ENCODE measurements at regions not wholly inside any gene's neighbourhood (a gene's known extent, or its start where the extent isn't known, plus 50 kb on each side); places are given as distances from the start of the nearest gene placed in this dataset.

- no peak for DNase-seq (ENCODE audit: low read depth in 6 of 9, low spot score in 9 of 9)
These were observed 182.1 kb upstream of the OPRM1 start for GRCh38 chr6:153856929-153857376.

GRCh38 chr6:153852481-153852880 is 186.6 kb upstream of the OPRM1 start:
- WGBS: 58% methylated on average over 2 of the region's 2 CpGs
- Histone ChIP-seq H3K4me1 (ENCODE audit: control insufficient read depth in 2 of 2, insufficient read depth in 2 of 2, low read length in 2 of 2) (no peaks in the 10 kb centered on the region), H3K27ac (ENCODE audit: low read depth in 1 of 2, low read length in 1 of 2) (no peak overlapping the region), H3K36me3 (ENCODE audit: control insufficient read depth in 2 of 2, insufficient read depth in 2 of 2, low read length in 1 of 2) (no peaks in the 10 kb centered on the region), H3K4me3 (ENCODE audit: low read length in 2 of 2) (no peak overlapping the region), H3K27me3 (ENCODE audit: control insufficient read depth in 2 of 2, insufficient read depth in 1 of 2, low read length in 1 of 2) (no peaks in the 10 kb centered on the region), H3K9me3 (ENCODE audit: control insufficient read depth in 2 of 2, insufficient read depth in 1 of 2, low read length in 1 of 2) (peaks cover 0 to 7% of the 10 kb centered on the region in 2 donors)
- no peak for DNase-seq (ENCODE audit: low read depth in 6 of 9, low spot score in 9 of 9)

More at GRCh38 chr6:153856929-153857376, 182.1 kb upstream of the OPRM1 start:
- Histone ChIP-seq H3K27me3 (ENCODE audit: control insufficient read depth in 2 of 2, insufficient read depth in 1 of 2, low read length in 1 of 2) (no peaks in the 10 kb centered on the region), H3K36me3 (ENCODE audit: control insufficient read depth in 2 of 2, insufficient read depth in 2 of 2, low read length in 1 of 2) (no peaks in the 10 kb centered on the region), H3K9me3 (ENCODE audit: control insufficient read depth in 2 of 2, insufficient read depth in 1 of 2, low read length in 1 of 2) (peaks cover 0 to 7% of the 10 kb centered on the region in 2 donors), H3K4me1 (ENCODE audit: control insufficient read depth in 2 of 2, insufficient read depth in 2 of 2, low read length in 2 of 2) (no peaks in the 10 kb centered on the region), H3K4me3 (ENCODE audit: low read length in 2 of 2) (no peak overlapping the region), H3K27ac (ENCODE audit: low read depth in 1 of 2, low read length in 1 of 2) (no peak overlapping the region)
- 94% methylated on average over 24 of the region's 24 CpGs for WGBS

- no peak for DNase-seq (ENCODE audit: low read depth in 6 of 9, low spot score in 9 of 9)
- Histone ChIP-seq H3K4me1 (ENCODE audit: control insufficient read depth in 2 of 2, insufficient read depth in 2 of 2, low read length in 2 of 2) (no peaks in the 10 kb centered on the region), H3K4me3 (ENCODE audit: low read length in 2 of 2) (no peak overlapping the region), H3K27me3 (ENCODE audit: control insufficient read depth in 2 of 2, insufficient read depth in 1 of 2, low read length in 1 of 2) (no peaks in the 10 kb centered on the region), H3K9me3 (ENCODE audit: control insufficient read depth in 2 of 2, insufficient read depth in 1 of 2, low read length in 1 of 2) (peaks cover 0 to 4% of the 10 kb centered on the region in 2 donors), H3K36me3 (ENCODE audit: control insufficient read depth in 2 of 2, insufficient read depth in 2 of 2, low read length in 1 of 2) (no peaks in the 10 kb centered on the region), H3K27ac (ENCODE audit: low read depth in 1 of 2, low read length in 1 of 2) (no peak overlapping the region)
- WGBS: 98% methylated on average over 3 of the region's 3 CpGs
These were observed 187.0 kb upstream of the OPRM1 start for GRCh38 chr6:153852034-153852433.

GRCh38 chr6:153849072-153849779 is 189.8 kb upstream of the OPRM1 start:
- no peak overlapping the region for H3K27ac ChIP-seq (ENCODE audit: low read depth in 1 of 2, low read length in 1 of 2)
- no peaks in the 10 kb centered on the region for H3K9me3 ChIP-seq (ENCODE audit: control insufficient read depth in 2 of 2, insufficient read depth in 1 of 2, low read length in 1 of 2)
- 94% methylated on average over 1 of the region's 1 CpG for WGBS
- no peak overlapping the region for H3K4me3 ChIP-seq (ENCODE audit: low read length in 2 of 2)
- no peaks in the 10 kb centered on the region for H3K36me3 ChIP-seq (ENCODE audit: control insufficient read depth in 2 of 2, insufficient read depth in 2 of 2, low read length in 1 of 2)
- no peaks in the 10 kb centered on the region for H3K4me1 ChIP-seq (ENCODE audit: control insufficient read depth in 2 of 2, insufficient read depth in 2 of 2, low read length in 2 of 2)
- DNase-seq (ENCODE audit: low read depth in 6 of 9, low spot score in 9 of 9): no peak
- no peaks in the 10 kb centered on the region for H3K27me3 ChIP-seq (ENCODE audit: control insufficient read depth in 2 of 2, insufficient read depth in 1 of 2, low read length in 1 of 2)

- H3K4me3 ChIP-seq (ENCODE audit: low read length in 2 of 2): no peak overlapping the region
- WGBS: 86% methylated on average over 4 of the region's 4 CpGs
- no peaks in the 10 kb centered on the region for H3K4me1 ChIP-seq (ENCODE audit: control insufficient read depth in 2 of 2, insufficient read depth in 2 of 2, low read length in 2 of 2)
- no peaks in the 10 kb centered on the region for H3K27me3 ChIP-seq (ENCODE audit: control insufficient read depth in 2 of 2, insufficient read depth in 1 of 2, low read length in 1 of 2)
- no peak overlapping the region for H3K27ac ChIP-seq (ENCODE audit: low read depth in 1 of 2, low read length in 1 of 2)
- H3K36me3 ChIP-seq (ENCODE audit: control insufficient read depth in 2 of 2, insufficient read depth in 2 of 2, low read length in 1 of 2): no peaks in the 10 kb centered on the region
- no peak for DNase-seq (ENCODE audit: low read depth in 6 of 9, low spot score in 9 of 9)
- H3K9me3 ChIP-seq (ENCODE audit: control insufficient read depth in 2 of 2, insufficient read depth in 1 of 2, low read length in 1 of 2): no peaks in the 10 kb centered on the region
These were observed 195.6 kb upstream of the OPRM1 start for GRCh38 chr6:153843420-153843819.

- 86% methylated on average over 9 of the region's 9 CpGs for WGBS
- H3K27me3 ChIP-seq (ENCODE audit: control insufficient read depth in 2 of 2, insufficient read depth in 1 of 2, low read length in 1 of 2): no peaks in the 10 kb centered on the region
- no peak for DNase-seq (ENCODE audit: low read depth in 6 of 9, low spot score in 9 of 9)
- H3K4me3 ChIP-seq (ENCODE audit: low read length in 2 of 2): no peak overlapping the region
- H3K36me3 ChIP-seq (ENCODE audit: control insufficient read depth in 2 of 2, insufficient read depth in 2 of 2, low read length in 1 of 2): no peaks in the 10 kb centered on the region
- H3K9me3 ChIP-seq (ENCODE audit: control insufficient read depth in 2 of 2, insufficient read depth in 1 of 2, low read length in 1 of 2): no peaks in the 10 kb centered on the region
- H3K27ac ChIP-seq (ENCODE audit: low read depth in 1 of 2, low read length in 1 of 2): no peak overlapping the region
- no peaks in the 10 kb centered on the region for H3K4me1 ChIP-seq (ENCODE audit: control insufficient read depth in 2 of 2, insufficient read depth in 2 of 2, low read length in 2 of 2)
These were observed 196.5 kb upstream of the OPRM1 start for GRCh38 chr6:153842491-153842890.

- no peaks in the 10 kb centered on the region for H3K9me3 ChIP-seq (ENCODE audit: control insufficient read depth in 2 of 2, insufficient read depth in 1 of 2, low read length in 1 of 2)
- no peaks in the 10 kb centered on the region for H3K4me1 ChIP-seq (ENCODE audit: control insufficient read depth in 2 of 2, insufficient read depth in 2 of 2, low read length in 2 of 2)
- H3K36me3 ChIP-seq (ENCODE audit: control insufficient read depth in 2 of 2, insufficient read depth in 2 of 2, low read length in 1 of 2): no peaks in the 10 kb centered on the region
- no peaks in the 10 kb centered on the region for H3K27me3 ChIP-seq (ENCODE audit: control insufficient read depth in 2 of 2, insufficient read depth in 1 of 2, low read length in 1 of 2)
- 60% methylated on average over 3 of the region's 3 CpGs for WGBS
- H3K4me3 ChIP-seq (ENCODE audit: low read length in 2 of 2): no peak overlapping the region
- H3K27ac ChIP-seq (ENCODE audit: low read depth in 1 of 2, low read length in 1 of 2): no peak overlapping the region
- no peak for DNase-seq (ENCODE audit: low read depth in 6 of 9, low spot score in 9 of 9)
These were observed 198.8 kb upstream of the OPRM1 start for GRCh38 chr6:153840039-153840850.

- no peak overlapping the region for H3K27ac ChIP-seq (ENCODE audit: low read depth in 1 of 2, low read length in 1 of 2)
- H3K36me3 ChIP-seq (ENCODE audit: control insufficient read depth in 2 of 2, insufficient read depth in 2 of 2, low read length in 1 of 2): no peaks in the 10 kb centered on the region
- H3K4me1 ChIP-seq (ENCODE audit: control insufficient read depth in 2 of 2, insufficient read depth in 2 of 2, low read length in 2 of 2): no peaks in the 10 kb centered on the region
- no peaks in the 10 kb centered on the region for H3K9me3 ChIP-seq (ENCODE audit: control insufficient read depth in 2 of 2, insufficient read depth in 1 of 2, low read length in 1 of 2)
- no peak overlapping the region for H3K4me3 ChIP-seq (ENCODE audit: low read length in 2 of 2)
- DNase-seq (ENCODE audit: low read depth in 6 of 9, low spot score in 9 of 9): no peak
- H3K27me3 ChIP-seq (ENCODE audit: control insufficient read depth in 2 of 2, insufficient read depth in 1 of 2, low read length in 1 of 2): no peaks in the 10 kb centered on the region
- WGBS: 88% methylated on average over 9 of the region's 9 CpGs
These were observed 206.5 kb upstream of the OPRM1 start for GRCh38 chr6:153832543-153832942.

- WGBS: 67% methylated on average over 5 of the region's 5 CpGs
- no peak overlapping the region for H3K4me3 ChIP-seq (ENCODE audit: low read length in 2 of 2)
- H3K27me3 ChIP-seq (ENCODE audit: control insufficient read depth in 2 of 2, insufficient read depth in 1 of 2, low read length in 1 of 2): no peaks in the 10 kb centered on the region
- no peak overlapping the region for H3K27ac ChIP-seq (ENCODE audit: low read depth in 1 of 2, low read length in 1 of 2)
- no peak for DNase-seq (ENCODE audit: low read depth in 6 of 9, low spot score in 9 of 9)
- H3K9me3 ChIP-seq (ENCODE audit: control insufficient read depth in 2 of 2, insufficient read depth in 1 of 2, low read length in 1 of 2): no peaks in the 10 kb centered on the region
- no peaks in the 10 kb centered on the region for H3K36me3 ChIP-seq (ENCODE audit: control insufficient read depth in 2 of 2, insufficient read depth in 2 of 2, low read length in 1 of 2)
- no peaks in the 10 kb centered on the region for H3K4me1 ChIP-seq (ENCODE audit: control insufficient read depth in 2 of 2, insufficient read depth in 2 of 2, low read length in 2 of 2)
These were observed 207.5 kb upstream of the OPRM1 start for GRCh38 chr6:153831350-153832078.

Measured in thymus (tissue), 11 donors.